AG04449 (cell line): ENCODE measurements at regions not wholly inside any gene's neighbourhood (a gene's known extent, or its start where the extent isn't known, plus 50 kb on each side); places are given as distances from the start of the nearest gene placed in this dataset.
"Not testable (repeated sequence)": the region's sequence is repeated elsewhere in the genome, so short reads cannot be mapped to it uniquely, and the experiment has no call there.

Source experiments
- CTCF ChIA-PET: fragments of 350-600 bp; formaldehyde crosslinking; extraction: SDS; loops from one replicate; lab custom pipeline; 2021; ENCODE audit warnings: antibody characterized with exemption; lab: Yijun Ruan, JAX
- POLR2A ChIA-PET: fragments of 400-600, 350-600 bp; formaldehyde crosslinking; extraction: SDS; loops from one replicate; lab custom pipeline; 2020; ENCODE audit warnings: antibody characterized with exemption, inconsistent platforms; lab: Yijun Ruan, JAX
- DNase-seq: peaks from one replicate; pipeline ENCODE4 v3.0.0-alpha.2; 2010; ENCODE audit warnings: low read depth, low spot score
- H3K4me3 ChIP-seq: 2 replicates; pipeline ENCODE4 v1.5.1; 2011; ENCODE audit warnings: low read depth, mild to moderate bottlenecking, control low read depth, low read length
- TF ChIP-seq, protein P1 (sequence below): IDR thresholded peaks from one replicate; pipeline ENCODE4 v1.5.1; 2011; ENCODE audit warnings: mild to moderate bottlenecking, moderate library complexity, low read length, control low read depth, inconsistent platforms; ENCODE audit not compliant: insufficient read depth; ENCODE audit errors: missing control alignments

- no peak for DNase-seq
- no peak overlapping the region for H3K4me3 ChIP-seq
- TF ChIP-seq, protein P1, sequence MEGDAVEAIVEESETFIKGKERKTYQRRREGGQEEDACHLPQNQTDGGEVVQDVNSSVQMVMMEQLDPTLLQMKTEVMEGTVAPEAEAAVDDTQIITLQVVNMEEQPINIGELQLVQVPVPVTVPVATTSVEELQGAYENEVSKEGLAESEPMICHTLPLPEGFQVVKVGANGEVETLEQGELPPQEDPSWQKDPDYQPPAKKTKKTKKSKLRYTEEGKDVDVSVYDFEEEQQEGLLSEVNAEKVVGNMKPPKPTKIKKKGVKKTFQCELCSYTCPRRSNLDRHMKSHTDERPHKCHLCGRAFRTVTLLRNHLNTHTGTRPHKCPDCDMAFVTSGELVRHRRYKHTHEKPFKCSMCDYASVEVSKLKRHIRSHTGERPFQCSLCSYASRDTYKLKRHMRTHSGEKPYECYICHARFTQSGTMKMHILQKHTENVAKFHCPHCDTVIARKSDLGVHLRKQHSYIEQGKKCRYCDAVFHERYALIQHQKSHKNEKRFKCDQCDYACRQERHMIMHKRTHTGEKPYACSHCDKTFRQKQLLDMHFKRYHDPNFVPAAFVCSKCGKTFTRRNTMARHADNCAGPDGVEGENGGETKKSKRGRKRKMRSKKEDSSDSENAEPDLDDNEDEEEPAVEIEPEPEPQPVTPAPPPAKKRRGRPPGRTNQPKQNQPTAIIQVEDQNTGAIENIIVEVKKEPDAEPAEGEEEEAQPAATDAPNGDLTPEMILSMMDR = no peak
- POLR2A ChIA-PET = no interaction called here
- CTCF ChIA-PET = no interaction called here
These were observed 463.0 kb downstream of the IRS2 start for GRCh38 chr13:109323338-109323737.

- no peak overlapping the region for H3K4me3 ChIP-seq
- no peak for DNase-seq
- TF ChIP-seq, protein P1 = no peak
- CTCF ChIA-PET = no interaction called here
- POLR2A ChIA-PET = no interaction called here
These were observed 467.3 kb downstream of the IRS2 start for GRCh38 chr13:109318945-109319590.

GRCh38 chr13:109315481-109315880 is 470.9 kb downstream of the IRS2 start:
- no peak overlapping the region for H3K4me3 ChIP-seq
- POLR2A ChIA-PET = no interaction called here
- TF ChIP-seq, protein P1 = no peak
- no peak for DNase-seq
- CTCF ChIA-PET = no interaction called here

DNA sequence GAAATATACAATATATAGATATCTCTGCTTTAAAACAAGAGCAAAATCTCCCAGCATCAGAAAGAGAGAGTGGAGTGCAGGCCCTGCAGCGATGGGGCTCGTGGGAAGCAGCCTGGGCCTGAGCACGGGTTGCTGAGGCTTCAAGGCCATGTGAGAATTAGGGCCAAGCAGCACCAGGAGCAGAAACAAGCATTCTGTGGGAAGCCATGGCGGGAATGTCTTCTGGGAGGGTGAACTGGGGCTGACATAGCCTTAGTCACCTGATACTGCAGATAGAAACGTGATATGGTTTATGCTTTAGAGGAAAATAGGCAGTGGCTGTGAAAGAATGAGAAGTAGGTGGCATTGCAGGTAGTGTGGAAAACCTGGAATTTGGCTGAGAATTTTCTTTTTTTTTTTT is 472.3 kb downstream of the IRS2 start:
- no peak overlapping the region for H3K4me3 ChIP-seq
- no peak for DNase-seq
- CTCF ChIA-PET = interaction anchor here (0.6 kb wide), 1 partner anchor 297 kb away, joined by 3 read pairs; no protein-coding TSS in a partner anchor
- TF ChIP-seq, protein P1 = no peak
- POLR2A ChIA-PET = no interaction called here

- CTCF ChIA-PET = no interaction called here
- no peak for DNase-seq
- no peak overlapping the region for H3K4me3 ChIP-seq
- TF ChIP-seq, protein P1 = no peak
- POLR2A ChIA-PET = no interaction called here
These were observed 474.0 kb downstream of the IRS2 start for GRCh38 chr13:109312399-109312798.

DNA sequence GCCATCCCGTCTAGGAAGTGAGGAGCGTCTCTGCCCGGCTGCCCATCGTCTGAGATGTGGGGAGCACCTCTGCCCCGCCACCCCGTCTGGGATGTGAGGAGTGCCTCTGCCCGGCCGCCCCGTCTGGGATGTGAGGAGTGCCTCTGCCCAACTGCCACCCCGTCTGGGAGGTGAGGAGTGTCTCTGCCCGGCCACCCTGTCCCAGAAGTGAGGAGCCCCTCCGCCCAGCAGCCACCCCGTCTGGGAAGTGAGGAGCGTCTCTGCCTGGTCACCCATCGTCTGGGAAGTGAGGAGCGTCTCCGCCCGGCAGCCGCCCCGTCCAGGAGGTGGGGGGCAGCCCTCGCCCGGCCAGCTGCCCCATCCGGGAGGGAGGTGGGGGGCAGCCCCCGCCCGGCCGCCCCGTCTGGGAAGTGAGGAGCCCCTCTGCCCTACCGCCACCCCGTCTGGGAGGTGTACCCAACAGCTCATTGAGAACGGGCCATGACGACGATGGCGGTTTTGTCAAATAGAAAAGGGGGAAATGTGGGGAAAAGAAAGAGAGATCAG is 474.9 kb downstream of the IRS2 start:
- DNase-seq, H3K4me3 ChIP-seq, POLR2A ChIA-PET, CTCF ChIA-PET: not testable (repeated sequence)

GRCh38 chr13:109309625-109310363 is 476.6 kb downstream of the IRS2 start:
- TF ChIP-seq, protein P1 = no peak
- CTCF ChIA-PET = no interaction called here
- DNase-seq = no peak
- H3K4me3 ChIP-seq = no peak overlapping the region
- POLR2A ChIA-PET = no interaction called here
